ENCODE measurements at regions not wholly inside any gene's neighbourhood (a gene's known extent, or its start where the extent isn't known, plus 50 kb on each side); places are given as distances from the start of the nearest gene placed in this dataset.

DNA sequence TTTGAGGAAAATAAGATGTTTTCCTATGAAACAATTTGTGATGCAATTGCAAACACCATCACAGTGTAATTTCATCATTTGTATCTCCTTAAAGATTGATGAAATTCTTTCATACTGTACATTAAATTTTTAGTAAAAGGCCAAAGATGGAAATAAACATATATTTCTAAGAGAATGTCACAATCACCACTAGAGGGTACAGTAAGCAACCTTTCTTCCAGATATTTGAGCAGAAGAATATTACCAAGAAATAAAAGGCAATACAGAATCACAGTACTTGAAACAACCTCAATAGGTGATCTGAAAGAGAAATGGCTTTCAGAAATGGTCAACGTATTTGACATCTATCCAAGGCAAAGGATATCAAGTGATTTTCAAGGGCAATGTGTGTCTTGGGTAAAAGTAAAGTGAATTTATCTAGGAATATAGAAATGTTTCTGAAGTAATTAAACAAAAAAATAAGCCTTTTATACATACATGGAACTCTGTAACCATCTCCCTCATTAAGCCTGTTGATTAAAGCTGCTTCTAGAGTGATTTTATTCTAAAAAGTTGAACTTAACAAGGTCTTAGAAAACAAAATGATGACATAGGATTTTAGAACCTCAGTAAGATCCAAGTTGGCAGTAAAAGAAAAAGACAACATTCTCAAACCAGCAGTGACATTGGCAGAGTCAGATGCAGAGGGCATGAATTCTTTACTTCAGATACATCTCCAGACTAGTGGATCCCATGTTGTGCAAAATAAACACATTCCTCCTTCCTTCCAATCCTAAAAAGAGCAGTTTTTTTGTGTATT is 90.3 kb upstream of the SESTD1 start:
- Histone ChIP-seq H3K27me3 (ENCODE audit: control insufficient read depth in 2 of 2, insufficient read depth in 2 of 2, low read length in 2 of 2) (peaks cover 0 to 2% of the 10 kb centered on the region in 2 experiments), H3K36me3 (ENCODE audit: control insufficient read depth in 2 of 2, extremely low read depth in 1 of 2, insufficient read depth in 2 of 2, low read length in 2 of 2) (no peaks in the 10 kb centered on the region), H3K9me1 (replicated peaks; ENCODE audit: control insufficient read depth, extremely low read depth, insufficient read depth, low read length) (no peaks in the 10 kb centered on the region), H3K9ac (replicated peaks; ENCODE audit: extremely low read depth, insufficient read depth, low read length) (no peak overlapping the region), H2AFZ (ENCODE audit: low read depth, low read length) (no peak overlapping the region), H3K4me3 (replicated peaks in 1 of 3; ENCODE audit: insufficient read depth in 1 of 3, low read depth in 1 of 3, low read length in 3 of 3) (no peak overlapping the region), H3K4me1 (ENCODE audit: control insufficient read depth, extremely low read depth, insufficient read depth, low read length) (no peaks in the 10 kb centered on the region), H3K79me2 (ENCODE audit: control insufficient read depth, insufficient read depth, low read length) (no peaks in the 10 kb centered on the region), H4K20me1 (replicated peaks; ENCODE audit: control insufficient read depth, extremely low read depth, insufficient read depth, low read length) (no peaks in the 10 kb centered on the region), H3K9me3 (replicated peaks; ENCODE audit: control insufficient read depth, insufficient read depth, low read length) (no peaks in the 10 kb centered on the region), H3K4me2 (ENCODE audit: insufficient read depth, low read length) (no peak overlapping the region), H3K27ac (ENCODE audit: insufficient read depth, low read depth, low read length) (no peak overlapping the region)
- ChIA-PET POLR2A (no interaction called here), CTCF (interaction anchor here (1.6 kb wide), 1 partner anchor 11 kb away, joined by 4 read pairs; no protein-coding TSS in a partner anchor)
- dilution Hi-C loops (cut with MboI; ENCODE audit: extremely low pct_ligation_motif_present, low sequenced_read_pairs) (no loop called here), intact Hi-C loops (cut with micrococcal nuclease) (no loop called here)
- DNase-seq (ENCODE audit: low read depth, low spot score) = peak; percentile 18
- TF ChIP-seq MYC (IDR thresholded peaks at IDR 0.05; ENCODE audit: low read depth, low read length) (no peak), GATA2 (IDR thresholded peaks at IDR 0.05; ENCODE audit: insufficient read depth, insufficient read length, low read depth, low read length) (no peak), FOS (IDR thresholded peaks at IDR 0.05; ENCODE audit: borderline replicate concordance, insufficient read depth, low read length) (no peak), EZH2 (IDR thresholded peaks at IDR 0.05; ENCODE audit: borderline replicate concordance, low read depth, low read length, severe bottlenecking) (no peak), POLR2AphosphoS5 (IDR thresholded peaks at IDR 0.05; ENCODE audit: insufficient read depth, low read depth, low read length) (no peak)
- TF ChIP-seq, protein P1, sequence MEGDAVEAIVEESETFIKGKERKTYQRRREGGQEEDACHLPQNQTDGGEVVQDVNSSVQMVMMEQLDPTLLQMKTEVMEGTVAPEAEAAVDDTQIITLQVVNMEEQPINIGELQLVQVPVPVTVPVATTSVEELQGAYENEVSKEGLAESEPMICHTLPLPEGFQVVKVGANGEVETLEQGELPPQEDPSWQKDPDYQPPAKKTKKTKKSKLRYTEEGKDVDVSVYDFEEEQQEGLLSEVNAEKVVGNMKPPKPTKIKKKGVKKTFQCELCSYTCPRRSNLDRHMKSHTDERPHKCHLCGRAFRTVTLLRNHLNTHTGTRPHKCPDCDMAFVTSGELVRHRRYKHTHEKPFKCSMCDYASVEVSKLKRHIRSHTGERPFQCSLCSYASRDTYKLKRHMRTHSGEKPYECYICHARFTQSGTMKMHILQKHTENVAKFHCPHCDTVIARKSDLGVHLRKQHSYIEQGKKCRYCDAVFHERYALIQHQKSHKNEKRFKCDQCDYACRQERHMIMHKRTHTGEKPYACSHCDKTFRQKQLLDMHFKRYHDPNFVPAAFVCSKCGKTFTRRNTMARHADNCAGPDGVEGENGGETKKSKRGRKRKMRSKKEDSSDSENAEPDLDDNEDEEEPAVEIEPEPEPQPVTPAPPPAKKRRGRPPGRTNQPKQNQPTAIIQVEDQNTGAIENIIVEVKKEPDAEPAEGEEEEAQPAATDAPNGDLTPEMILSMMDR (IDR thresholded peaks at IDR 0.05; ENCODE audit: extremely low read depth in 1 of 2, insufficient read depth in 1 of 2, low read depth in 1 of 2, low read length in 2 of 2) = peak in 1 of 2 donors; percentile 22
- FAIRE-seq = no peak
- BruUV-seq (replicated peaks) = no TSS peak
